ENCODE measurements at regions not wholly inside any gene's neighbourhood (a gene's known extent, or its start where the extent isn't known, plus 50 kb on each side); places are given as distances from the start of the nearest gene placed in this dataset.

- TF ChIP-seq CTCF (IDR thresholded peaks at IDR 0.05) (no peak), POLR2A (IDR thresholded peaks at IDR 0.05) (no peak)
Observed at GRCh38 chr9:89915187-89915586, 310.4 kb downstream of the GADD45G start.
